Transverse colon (tissue), 4 donors: ENCODE measurements at regions not wholly inside any gene's neighbourhood (a gene's known extent, or its start where the extent isn't known, plus 50 kb on each side); places are given as distances from the start of the nearest gene placed in this dataset.

Source experiments
- DNase-seq: peaks from one replicate; pipeline ENCODE4 v3.0.0-alpha.2; 2019
- H3K27ac ChIP-seq, 4 donors: fragments of 200-600 bp; sonication (generic); 2 replicates each; pipeline ENCODE4 v1.5.1; 2016 to 2018; ENCODE audit warnings: inconsistent platforms in 4 of 4
- H3K27me3 ChIP-seq: fragments of 200-600 bp; sonication (generic); 2 replicates; pipeline ENCODE4 v1.5.1; 2017; ENCODE audit warnings: inconsistent platforms
- H3K36me3 ChIP-seq, 4 donors: fragments of 200-600 bp; sonication (generic); 2 replicates each; pipeline ENCODE4 v1.5.1; 2017 to 2019; ENCODE audit warnings: inconsistent platforms in 4 of 4
- H3K4me1 ChIP-seq, 4 donors: fragments of 200-600 bp; sonication (generic); 2 replicates each; pipeline ENCODE4 v1.5.1; 2017 to 2020; ENCODE audit warnings: inconsistent platforms in 4 of 4
- H3K4me3 ChIP-seq, 4 donors: fragments of 200-600 bp; sonication (generic); 1 replicate in 1 of 4; 2 replicates in 3 of 4; pipeline versions ENCODE4 v1.5.1 to v1.6.1; 2017 to 2019; ENCODE audit warnings: inconsistent platforms in 4 of 4
- H3K9me3 ChIP-seq, 2 donors: fragments of 200-600 bp; sonication (generic); 2 replicates each; pipeline ENCODE4 v1.5.1; 2017 to 2019; ENCODE audit warnings: inconsistent platforms in 2 of 2
- CTCF ChIP-seq, 5 experiments: fragments of 200-600 bp in 3 of 5; fragments of 450-650 bp in 2 of 5; sonication (generic) in 3 of 5; IDR thresholded peaks; 1 replicate in 2 of 5; 2 replicates in 3 of 5; pipeline ENCODE4 v1.5.1; 2016 to 2017; ENCODE audit warnings: antibody characterized with exemption in 5 of 5, inconsistent platforms in 3 of 5, mild to moderate bottlenecking in 2 of 5, moderate library complexity in 1 of 5
- EP300 ChIP-seq: sonication (generic); formaldehyde crosslinking; IDR thresholded peaks from one replicate; pipeline ENCODE4 v1.6.1; 2017; ENCODE audit warnings: antibody characterized with exemption, low read depth
- POLR2A ChIP-seq: fragments of 450-650 bp; IDR thresholded peaks from one replicate; pipeline ENCODE4 v1.6.1; 2016; ENCODE audit warnings: antibody characterized with exemption, mild to moderate bottlenecking, moderate library complexity
- POLR2AphosphoS5 ChIP-seq, 3 donors: sonication (generic); formaldehyde crosslinking; IDR thresholded peaks; one replicate each; pipeline ENCODE4 v1.6.1; 2016; ENCODE audit warnings: antibody characterized with exemption in 3 of 3
- WGBS, 2 donors: methylation state at CpG; one replicate each; pipeline ENCODE4 v1.1.5; 2018; ENCODE audit warnings: low coverage in 1 of 2; 5-methylcytosine and 5-hydroxymethylcytosine counted together
- in situ Hi-C, 4 donors: fragments of 200-750 bp; cut with MboI; loops; one replicate each; pipeline versions ENCODE4 v1.15.0 to v1.15.1; 2017; ENCODE audit warnings: low sequenced_read_pairs in 3 of 4, low pct_ligation_motif_present in 1 of 4, low pct_unique_long_range_greater_than_20kb in 1 of 4
- intact Hi-C: fragments of 100-400 bp; cut with DNase I; formaldehyde crosslinking; loops from one replicate; pipeline ENCODE4 v1.15.1; 2023; ENCODE audit warnings: low total_unique reads

DNA sequence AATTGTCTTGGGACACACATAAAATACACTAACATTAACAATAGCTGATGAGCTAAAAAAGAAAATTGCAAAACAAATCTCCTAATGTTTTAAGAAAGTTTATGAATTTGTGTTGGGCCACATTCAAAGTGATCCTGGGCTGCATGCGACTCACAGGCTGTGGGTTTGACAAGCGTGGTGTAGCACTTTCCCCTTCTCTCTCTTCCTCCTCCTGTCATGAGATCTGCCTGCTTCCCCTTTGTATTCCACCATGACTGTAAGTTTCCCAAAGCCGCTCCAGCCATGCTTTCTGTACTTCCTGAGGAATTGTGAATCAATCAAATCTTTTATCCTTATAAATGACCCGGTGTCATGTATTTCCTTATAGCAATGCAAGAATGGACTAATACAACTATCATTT is 178.0 kb downstream of the TLR4 start:
- Histone ChIP-seq H3K27me3 (no peaks in the 10 kb centered on the region), H3K4me3 (no peak overlapping the region), H3K27ac (no peak overlapping the region), H3K4me1 (no peaks in the 10 kb centered on the region), H3K9me3 (no peaks in the 10 kb centered on the region), H3K36me3 (no peaks in the 10 kb centered on the region)
- no peak for DNase-seq
- in situ Hi-C loops (no loop called here), intact Hi-C loops (no loop called here)
- 68 to 81% methylated on average over 4 of the region's 4 CpGs for WGBS, 2 donors
- TF ChIP-seq CTCF (IDR thresholded peaks at IDR 0.05) = no peak
- TF ChIP-seq POLR2A = no peak
- no peak for TF ChIP-seq EP300
- TF ChIP-seq POLR2AphosphoS5 (IDR thresholded peaks at IDR 0.05) = no peak

- WGBS, 2 donors = 79% methylated on average over 2 of the region's 2 CpGs
- H3K4me1 ChIP-seq = no peaks in the 10 kb centered on the region
- in situ Hi-C loops = no loop called here
- no peak overlapping the region for H3K27ac ChIP-seq
- H3K27me3 ChIP-seq = no peaks in the 10 kb centered on the region
- no peaks in the 10 kb centered on the region for H3K36me3 ChIP-seq
- intact Hi-C loops = no loop called here
- H3K4me3 ChIP-seq = no peak overlapping the region
- no peaks in the 10 kb centered on the region for H3K9me3 ChIP-seq
- TF ChIP-seq EP300 (no peak), CTCF (IDR thresholded peaks at IDR 0.05) (no peak), POLR2AphosphoS5 (IDR thresholded peaks at IDR 0.05) (no peak), POLR2A (no peak)
- no peak for DNase-seq
Observed at GRCh38 chr9:117886616-117887015, 182.4 kb downstream of the TLR4 start.

- Histone ChIP-seq H3K36me3 (no peaks in the 10 kb centered on the region), H3K9me3 (no peaks in the 10 kb centered on the region), H3K4me3 (no peak overlapping the region), H3K4me1 (no peaks in the 10 kb centered on the region), H3K27me3 (no peaks in the 10 kb centered on the region), H3K27ac (no peak overlapping the region)
- TF ChIP-seq CTCF (IDR thresholded peaks at IDR 0.05) = no peak
- TF ChIP-seq POLR2AphosphoS5 (IDR thresholded peaks at IDR 0.05) = no peak
- TF ChIP-seq POLR2A = no peak
- no peak for TF ChIP-seq EP300
- no peak for DNase-seq
- in situ Hi-C loops (no loop called here), intact Hi-C loops (no loop called here)
- whole genome bisulfite sequencing, 2 donors = 84 to 87% methylated on average over 2 of the region's 2 CpGs
Observed at GRCh38 chr9:117887383-117887782, 183.2 kb downstream of the TLR4 start.

GRCh38 chr9:117887941-117888340 is 183.7 kb downstream of the TLR4 start:
- TF ChIP-seq POLR2AphosphoS5 (IDR thresholded peaks at IDR 0.05) = no peak
- TF ChIP-seq CTCF (IDR thresholded peaks at IDR 0.05) = no peak
- no peak for TF ChIP-seq EP300
- no peak for TF ChIP-seq POLR2A
- Histone ChIP-seq H3K36me3 (no peaks in the 10 kb centered on the region), H3K9me3 (no peaks in the 10 kb centered on the region), H3K4me3 (no peak overlapping the region), H3K4me1 (no peaks in the 10 kb centered on the region), H3K27me3 (no peaks in the 10 kb centered on the region), H3K27ac (no peak overlapping the region)
- intact Hi-C loops (no loop called here), in situ Hi-C loops (no loop called here)
- DNase-seq = no peak
- 95 to 100% methylated on average over 1 to 3 of the region's 3 CpGs for WGBS, 2 donors
